Loucy (cell line): ENCODE measurements at regions not wholly inside any gene's neighbourhood (a gene's known extent, or its start where the extent isn't known, plus 50 kb on each side); places are given as distances from the start of the nearest gene placed in this dataset.

Experiments
- EZH2phosphoT487 ChIP-seq: fragments of 200-600 bp; IDR thresholded peaks from 2 replicates; pipeline ENCODE4 v1.6.1; 2018; ENCODE audit warnings: antibody characterized with exemption, mild to moderate bottlenecking, moderate library complexity, borderline replicate concordance
- TF ChIP-seq, protein P1 (sequence below): fragments of 200-600 bp; sonication (generic); conservative IDR thresholded peaks from 2 replicates; pipeline ENCODE4 v1.5.1; 2014; ENCODE audit warnings: mild to moderate bottlenecking, antibody characterized with exemption, low read length

- TF ChIP-seq, protein P1, sequence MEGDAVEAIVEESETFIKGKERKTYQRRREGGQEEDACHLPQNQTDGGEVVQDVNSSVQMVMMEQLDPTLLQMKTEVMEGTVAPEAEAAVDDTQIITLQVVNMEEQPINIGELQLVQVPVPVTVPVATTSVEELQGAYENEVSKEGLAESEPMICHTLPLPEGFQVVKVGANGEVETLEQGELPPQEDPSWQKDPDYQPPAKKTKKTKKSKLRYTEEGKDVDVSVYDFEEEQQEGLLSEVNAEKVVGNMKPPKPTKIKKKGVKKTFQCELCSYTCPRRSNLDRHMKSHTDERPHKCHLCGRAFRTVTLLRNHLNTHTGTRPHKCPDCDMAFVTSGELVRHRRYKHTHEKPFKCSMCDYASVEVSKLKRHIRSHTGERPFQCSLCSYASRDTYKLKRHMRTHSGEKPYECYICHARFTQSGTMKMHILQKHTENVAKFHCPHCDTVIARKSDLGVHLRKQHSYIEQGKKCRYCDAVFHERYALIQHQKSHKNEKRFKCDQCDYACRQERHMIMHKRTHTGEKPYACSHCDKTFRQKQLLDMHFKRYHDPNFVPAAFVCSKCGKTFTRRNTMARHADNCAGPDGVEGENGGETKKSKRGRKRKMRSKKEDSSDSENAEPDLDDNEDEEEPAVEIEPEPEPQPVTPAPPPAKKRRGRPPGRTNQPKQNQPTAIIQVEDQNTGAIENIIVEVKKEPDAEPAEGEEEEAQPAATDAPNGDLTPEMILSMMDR, result no peak
- TF ChIP-seq EZH2phosphoT487, result no peak
These were observed 85.4 kb upstream of the FOXQ1 start for GRCh38 chr6:1226277-1227099.
